ENCODE measurements at regions not wholly inside any gene's neighbourhood (a gene's known extent, or its start where the extent isn't known, plus 50 kb on each side); places are given as distances from the start of the nearest gene placed in this dataset.

DNA sequence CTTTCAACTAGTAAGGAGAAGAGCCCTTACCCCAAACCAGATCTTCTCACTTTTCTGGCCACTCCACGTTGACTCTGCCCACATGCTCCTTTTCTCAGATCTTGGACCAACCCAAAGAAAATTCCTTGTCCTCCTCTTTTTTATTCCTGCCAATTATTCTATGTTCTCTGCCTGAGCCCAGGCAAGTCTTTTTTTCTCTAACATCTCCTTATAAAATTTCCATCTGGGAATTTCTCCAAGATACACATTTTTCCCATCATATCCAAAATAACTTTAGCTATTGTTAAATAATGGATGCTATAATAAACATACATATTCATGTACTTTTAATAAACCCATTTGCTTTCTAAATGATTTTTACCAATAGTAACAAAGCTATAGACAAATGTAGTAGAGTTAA, 726.0 kb upstream of the ZNF385D start:
- no peak for DNase-seq (ENCODE audit: low read depth)

DNA sequence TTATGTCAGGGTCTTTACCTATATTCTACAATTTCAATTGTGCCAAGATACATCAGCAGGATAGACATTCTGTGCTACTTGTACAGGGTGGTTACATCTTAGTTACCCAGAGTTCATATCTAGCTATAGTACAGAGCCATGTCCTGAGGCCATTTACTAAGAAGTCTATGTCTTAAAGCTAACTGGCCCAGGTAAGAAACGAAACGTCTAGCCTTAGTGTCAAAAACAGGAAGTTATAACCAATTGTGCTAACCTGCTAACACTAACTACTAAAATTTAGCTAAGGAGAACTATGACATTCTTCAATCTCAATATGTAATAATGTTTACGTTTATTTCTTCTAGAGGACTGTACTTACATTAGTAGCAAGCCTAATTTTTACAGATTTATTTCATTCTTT, 717.2 kb upstream of the UBE2E2 start:
- no peak for DNase-seq (ENCODE audit: low read depth)

DNA sequence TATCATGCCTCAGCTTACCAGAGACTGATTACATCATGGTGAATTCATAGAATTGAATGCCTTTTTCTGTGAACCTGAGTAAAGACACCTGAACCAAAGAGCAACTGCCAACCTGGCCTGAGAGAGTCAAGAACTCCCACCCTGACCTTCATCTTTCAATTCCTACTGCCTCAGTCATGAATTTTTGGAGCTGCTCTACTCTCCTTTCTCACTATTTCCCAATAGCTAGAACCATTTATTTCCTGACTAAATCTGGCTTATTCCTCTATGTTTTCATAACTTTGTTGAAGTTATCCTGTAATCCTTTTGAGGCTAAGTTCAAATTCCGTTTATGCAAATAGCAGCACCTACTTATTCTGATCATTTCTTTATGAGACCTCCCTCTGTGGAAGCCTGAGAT, 712.4 kb upstream of the UBE2E2 start:
- DNase-seq (ENCODE audit: low read depth), result no peak

DNA sequence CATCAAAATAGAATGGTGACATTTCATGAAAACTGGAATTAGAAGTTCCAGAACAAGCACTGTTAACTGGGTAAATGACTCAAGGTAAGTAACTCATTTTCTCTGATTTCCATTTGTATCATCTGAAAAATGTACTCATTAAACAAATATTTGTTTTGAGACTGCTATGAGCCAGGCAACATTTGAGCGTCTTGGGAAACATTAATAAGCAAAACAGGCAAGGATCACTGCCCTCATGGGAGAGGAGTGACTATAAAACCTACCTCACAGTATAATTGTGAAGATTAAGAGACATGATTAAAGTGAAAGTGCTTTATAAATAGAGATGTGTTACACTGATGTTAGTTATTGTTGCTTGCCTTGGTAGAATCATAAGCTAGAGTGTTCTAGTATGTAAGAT, 711.8 kb upstream of the UBE2E2 start:
- no peak for DNase-seq (ENCODE audit: low read depth)

DNA sequence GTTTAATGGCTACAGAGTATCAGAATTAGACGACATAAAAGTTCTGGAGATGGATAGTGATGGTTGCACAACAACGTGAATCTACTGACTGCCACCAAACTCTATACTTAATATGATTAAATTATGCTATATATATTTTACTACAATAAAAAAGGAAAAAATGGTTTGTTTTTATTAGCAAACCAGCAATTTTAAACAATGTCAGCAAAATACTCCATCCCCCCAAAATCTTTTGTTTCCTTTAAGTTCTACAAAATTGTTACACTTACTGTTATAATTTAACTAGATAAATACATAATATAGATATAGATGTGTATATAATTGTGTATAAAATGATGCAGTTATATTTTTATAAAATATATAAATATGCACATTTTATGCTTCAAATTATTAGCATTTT, 710.8 kb upstream of the UBE2E2 start:
- no peak for DNase-seq (ENCODE audit: low read depth)

- no peak for DNase-seq (ENCODE audit: low read depth)
Observed at GRCh38 chr3:22495241-22495640, 707.9 kb upstream of the UBE2E2 start.

GRCh38 chr3:22495791-22496190, 707.3 kb upstream of the UBE2E2 start:
- no peak for DNase-seq (ENCODE audit: low read depth)

DNA sequence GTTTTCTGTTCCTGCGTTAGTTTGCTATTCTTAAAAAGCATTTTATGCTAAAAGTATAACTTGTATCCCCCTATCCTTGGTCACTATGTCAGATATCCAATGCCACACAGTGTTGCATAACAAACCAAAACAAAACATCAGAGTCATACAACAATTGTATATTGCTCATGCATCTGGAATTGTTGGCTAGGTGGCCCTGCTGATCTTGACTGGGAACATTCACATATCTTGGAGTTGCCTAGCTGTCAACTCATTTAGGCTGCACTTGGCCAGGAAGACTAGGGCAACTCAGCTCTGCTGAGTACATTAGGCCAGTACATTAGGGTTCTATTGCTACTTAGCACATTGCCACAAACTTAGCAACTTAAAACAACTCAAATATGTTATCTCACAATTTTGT, 706.5 kb upstream of the UBE2E2 start:
- no peak for DNase-seq (ENCODE audit: low read depth)

DNA sequence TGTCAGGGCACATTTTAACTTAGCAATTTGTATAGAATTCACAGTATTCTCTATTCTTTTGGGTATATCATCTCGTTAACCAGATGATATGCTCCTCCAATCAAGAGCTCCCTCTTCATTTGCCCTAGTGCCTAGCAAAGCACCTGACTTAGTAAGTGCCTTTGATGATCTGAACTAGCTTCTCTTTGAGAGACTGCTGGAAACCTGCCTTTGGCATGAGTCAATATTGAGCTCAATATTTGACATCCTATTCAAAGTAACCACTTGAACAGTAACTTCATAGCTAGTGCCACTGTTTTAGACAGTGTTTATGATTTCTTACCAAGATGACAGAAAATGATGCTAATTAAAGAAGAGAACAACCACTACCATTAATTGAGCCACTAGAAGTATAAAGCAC, 696.3 kb upstream of the UBE2E2 start:
- no peak for DNase-seq (ENCODE audit: low read depth)

DNA sequence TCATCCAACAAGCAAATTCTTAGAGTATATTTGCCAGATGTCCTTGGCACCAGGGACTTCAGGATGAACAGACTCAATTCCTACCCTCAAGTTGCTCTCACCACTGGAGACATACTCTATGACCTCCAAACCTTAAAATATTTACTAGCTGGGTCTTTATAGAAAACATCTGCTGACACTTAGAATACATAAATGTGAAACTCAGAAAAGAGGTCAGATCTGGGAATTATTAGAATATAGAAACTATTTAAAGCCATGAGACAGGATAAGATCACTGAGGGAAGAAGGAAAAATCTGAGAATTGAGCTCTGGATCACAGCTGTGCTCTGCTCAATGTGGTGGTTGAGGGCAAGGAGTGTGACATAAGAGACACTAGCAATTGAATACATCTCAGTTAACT, 695.4 kb upstream of the UBE2E2 start:
- DNase-seq (ENCODE audit: low read depth), result no peak

GRCh38 chr3:22523925-22524324, 679.2 kb upstream of the UBE2E2 start:
- no peak for DNase-seq (ENCODE audit: low read depth)

DNA sequence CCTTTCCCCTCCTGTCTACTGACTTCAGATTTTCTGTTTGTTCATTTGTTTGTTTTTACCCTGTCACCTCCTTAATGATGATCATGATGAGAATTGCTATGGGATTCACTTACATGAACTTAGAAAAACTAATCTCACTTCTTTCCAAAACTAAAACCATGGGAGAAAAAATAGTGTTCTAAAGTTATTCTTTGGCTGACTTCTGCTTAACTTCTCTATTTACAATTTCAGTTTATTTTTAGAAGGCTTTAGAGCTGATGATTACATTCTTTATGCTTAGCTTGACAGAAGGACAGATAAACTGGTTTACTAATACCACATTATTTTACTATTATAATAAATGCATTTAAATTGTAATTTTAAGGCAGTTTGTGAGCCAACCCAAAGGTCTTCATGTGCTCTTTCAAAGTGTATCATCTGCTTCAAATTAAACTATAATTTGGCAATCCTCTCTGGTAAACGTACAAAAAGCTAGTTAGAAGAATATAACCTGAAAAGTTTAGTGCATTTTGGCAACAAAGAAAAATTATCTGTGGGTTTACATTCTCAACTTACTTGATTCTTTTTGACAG, 676.8 kb upstream of the UBE2E2 start:
- no peak for DNase-seq (ENCODE audit: low read depth)

DNA sequence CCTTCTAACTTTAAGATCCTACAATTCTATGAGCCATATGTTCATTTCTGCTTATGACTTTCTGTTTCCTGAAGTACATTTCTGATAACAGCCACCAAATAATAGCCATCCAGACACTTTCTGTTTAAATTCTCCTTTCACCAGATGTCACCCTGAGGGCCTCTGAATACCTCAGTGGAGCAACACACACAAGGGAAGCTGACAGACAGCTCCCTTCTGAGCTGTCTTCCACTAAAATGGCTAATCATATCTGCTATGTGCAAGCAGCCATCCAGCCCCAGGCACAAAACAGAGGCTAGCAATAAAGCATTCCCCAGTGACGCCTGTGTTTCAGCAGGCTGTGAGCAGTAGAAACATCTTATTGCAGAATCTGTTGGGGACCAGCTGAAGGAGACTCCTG, 666.6 kb upstream of the UBE2E2 start:
- no peak for DNase-seq (ENCODE audit: low read depth)

DNA sequence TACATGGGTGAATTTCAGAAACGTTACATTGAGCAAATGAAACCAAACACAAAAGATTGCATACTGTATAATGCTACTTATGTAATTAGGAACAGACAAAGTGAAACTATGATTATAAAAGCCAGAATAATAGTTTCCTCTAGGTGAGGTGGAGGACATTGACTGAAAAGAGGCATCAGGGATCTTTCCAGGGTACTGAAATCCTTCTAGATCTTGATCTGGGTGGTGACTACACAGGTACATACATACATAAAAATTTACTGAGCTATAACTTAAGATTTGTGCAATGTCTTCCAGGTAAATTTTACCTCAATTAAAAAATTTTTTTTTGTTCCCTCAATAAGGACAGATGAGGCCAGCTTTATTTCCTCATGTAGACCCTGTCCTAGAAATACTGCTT, 665.6 kb upstream of the UBE2E2 start:
- DNase-seq (ENCODE audit: low read depth), result no peak

- DNase-seq (ENCODE audit: low read depth), result peak; percentile 9
Observed at GRCh38 chr3:22542311-22542710, 660.8 kb upstream of the UBE2E2 start.

- no peak for DNase-seq (ENCODE audit: low read depth)
Observed at GRCh38 chr3:22555753-22556435, 647.2 kb upstream of the UBE2E2 start.

DNA sequence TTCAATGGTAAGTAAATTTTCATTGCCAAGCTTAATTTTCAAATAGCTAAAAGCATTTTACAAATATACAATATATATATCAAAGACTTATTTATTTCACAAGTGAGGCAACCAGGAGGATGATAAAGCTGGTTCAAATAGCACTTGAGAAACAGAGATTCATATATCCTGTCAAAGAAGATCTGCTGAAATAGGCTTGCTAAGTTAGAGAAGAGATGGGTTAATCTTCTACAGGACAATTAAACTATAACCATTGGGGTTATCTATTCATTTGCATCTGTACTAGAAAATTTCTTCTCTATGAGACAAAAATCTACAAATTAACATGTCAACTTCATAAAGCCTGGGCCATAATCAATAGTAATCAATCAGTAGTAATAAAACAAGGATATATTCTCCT, 637.7 kb upstream of the UBE2E2 start:
- DNase-seq (ENCODE audit: low read depth), result no peak

DNA sequence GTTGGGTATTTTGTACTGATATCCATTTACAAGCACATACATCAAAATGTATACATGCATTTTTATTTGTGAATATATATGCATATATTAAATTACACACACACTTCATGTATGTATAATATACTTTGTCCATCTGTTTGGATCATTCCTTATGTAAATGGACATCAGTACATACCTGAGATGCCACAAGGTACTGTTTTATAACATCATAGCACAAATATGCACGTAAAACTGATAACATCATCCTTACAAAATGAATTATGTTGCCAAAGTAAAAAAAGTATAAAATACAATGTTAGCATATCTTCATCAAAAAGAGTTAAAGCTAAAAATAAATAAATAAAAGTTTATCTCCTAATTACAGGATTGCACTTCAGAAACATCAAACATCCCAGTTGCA, 634.8 kb upstream of the UBE2E2 start:
- no peak for DNase-seq (ENCODE audit: low read depth)

- no peak for DNase-seq (ENCODE audit: low read depth)
Observed at GRCh38 chr3:22569570-22569969, 633.6 kb upstream of the UBE2E2 start.

GRCh38 chr3:22581007-22581406, 622.1 kb upstream of the UBE2E2 start:
- no peak for DNase-seq (ENCODE audit: low read depth)

DNA sequence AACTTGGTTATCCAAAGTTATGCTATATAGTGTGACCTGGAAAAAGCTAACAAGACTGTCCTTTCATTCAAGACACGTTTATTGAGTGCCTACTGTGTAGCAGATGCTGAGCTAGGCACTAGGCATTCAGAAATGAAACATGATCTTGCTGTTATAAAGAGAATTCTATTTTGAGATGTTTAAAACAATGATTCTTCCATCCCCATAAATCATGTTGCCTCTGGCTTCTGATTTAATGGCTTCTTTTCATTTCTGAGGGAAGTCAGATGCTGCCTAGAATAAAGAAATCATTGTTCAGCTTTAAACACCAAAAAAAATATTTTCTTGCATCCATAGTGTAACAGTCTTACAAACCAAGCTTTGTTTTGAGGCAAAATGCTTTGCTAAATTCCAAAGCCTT, 620.9 kb upstream of the UBE2E2 start:
- no peak for DNase-seq (ENCODE audit: low read depth)

DNA sequence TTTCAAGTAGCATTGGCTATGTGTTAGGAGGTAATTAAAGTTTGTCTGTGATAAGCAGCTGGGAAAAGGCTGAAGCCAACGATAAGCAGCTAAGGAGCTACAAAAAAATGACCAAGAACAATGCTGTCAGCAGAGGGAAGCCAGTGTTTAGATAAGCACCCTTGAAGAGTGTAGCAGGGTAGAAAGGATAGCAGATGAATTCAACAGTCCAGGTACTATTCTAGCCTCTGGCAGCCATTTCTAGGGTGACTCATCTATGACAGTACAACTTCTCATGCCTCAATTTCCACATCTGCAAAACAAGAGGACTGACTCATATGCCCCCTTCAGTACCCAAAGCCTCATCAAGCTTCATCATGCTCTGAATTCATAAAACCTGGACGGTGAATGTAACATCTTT, 617.6 kb upstream of the UBE2E2 start:
- DNase-seq (ENCODE audit: low read depth), result peak; percentile 43

DNA sequence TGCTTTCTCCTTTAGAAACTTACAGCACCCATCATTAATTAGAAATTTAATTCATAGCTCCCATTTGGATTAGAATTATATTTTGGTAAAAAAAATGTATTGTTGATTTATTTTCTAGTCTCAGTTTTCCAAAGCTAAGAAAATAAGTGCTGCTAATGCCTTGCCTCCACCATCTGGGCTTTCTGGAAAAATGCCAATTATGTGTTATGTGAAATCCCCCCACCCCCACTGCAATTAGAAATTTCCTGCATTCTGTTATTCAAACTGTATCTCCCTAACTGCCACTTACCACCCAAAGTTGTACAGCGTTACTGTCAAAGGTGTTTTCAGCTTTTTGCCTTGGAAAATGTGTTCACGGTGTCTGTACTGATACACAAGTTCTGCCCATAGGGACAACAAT, 617.2 kb upstream of the UBE2E2 start:
- no peak for DNase-seq (ENCODE audit: low read depth)

DNA sequence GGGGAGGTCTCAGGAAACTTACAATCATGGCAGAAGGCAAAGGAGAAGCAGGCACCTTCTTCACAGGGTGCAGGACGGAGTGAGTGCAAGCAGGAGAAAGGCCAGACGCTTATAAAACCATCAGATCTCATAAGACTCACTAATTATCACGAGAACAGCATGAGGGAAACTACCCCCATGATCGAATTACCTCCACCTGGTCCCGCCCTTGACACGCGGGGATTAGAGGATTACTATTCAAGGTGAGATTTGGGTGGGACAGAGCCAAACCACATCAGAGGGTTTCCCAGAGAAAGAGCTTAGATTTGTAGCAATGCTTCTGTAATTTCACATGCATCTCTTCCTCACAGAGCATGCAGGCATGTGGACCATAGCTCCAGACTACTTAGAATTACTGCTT, 615.7 kb upstream of the UBE2E2 start:
- DNase-seq (ENCODE audit: low read depth), result no peak
